Mesothelial cell of epicardium (in vitro differentiated cells): ENCODE measurements at regions not wholly inside any gene's neighbourhood (a gene's known extent, or its start where the extent isn't known, plus 50 kb on each side); places are given as distances from the start of the nearest gene placed in this dataset.

Source experiments
- DNase-seq, 2 experiments: peaks; one replicate each; pipeline ENCODE4 v3.0.0; 2021; ENCODE audit warnings: low spot score in 2 of 2; ENCODE audit not compliant: unreplicated experiment in 2 of 2
- H3K27ac Mint-ChIP-seq: 2 replicates; pipeline ENCODE4 v1.8.0; 2021; ENCODE audit warnings: mixed read lengths
- H3K27me3 Mint-ChIP-seq: 2 replicates; pipeline ENCODE4 v1.8.0; 2021; ENCODE audit warnings: low read depth, mixed read lengths
- H3K36me3 Mint-ChIP-seq: 2 replicates; pipeline ENCODE4 v1.8.0; 2021; ENCODE audit warnings: mixed read lengths
- H3K4me1 Mint-ChIP-seq: 2 replicates; pipeline ENCODE4 v1.8.0; 2021; ENCODE audit warnings: mixed read lengths
- H3K4me3 Mint-ChIP-seq: 2 replicates; pipeline ENCODE4 v1.8.0; 2021; ENCODE audit warnings: mild to moderate bottlenecking, moderate library complexity, mixed read lengths
- H3K9me3 Mint-ChIP-seq: 2 replicates; pipeline ENCODE4 v1.8.0; 2021; ENCODE audit warnings: mixed read lengths
- CTCF ChIP-seq: fragments of 200-600 bp; sonication (generic); IDR thresholded peaks from one replicate; pipeline ENCODE4 v1.5.0; 2021; ENCODE audit warnings: antibody characterized with exemption; ENCODE audit not compliant: unreplicated experiment

GRCh38 chr14:85042301-85042700, 487.6 kb upstream of the FLRT2 start:
- H3K4me1 Mint-ChIP-seq = peaks cover 29% of the 10 kb centered on the region
- H3K27me3 Mint-ChIP-seq = no peaks in the 10 kb centered on the region
- H3K9me3 Mint-ChIP-seq = peaks cover 15% of the 10 kb centered on the region
- no peak for DNase-seq
- TF ChIP-seq CTCF = no peak
- H3K4me3 Mint-ChIP-seq = no peak overlapping the region
- no peak overlapping the region for H3K27ac Mint-ChIP-seq
- H3K36me3 Mint-ChIP-seq = no peaks in the 10 kb centered on the region

DNA sequence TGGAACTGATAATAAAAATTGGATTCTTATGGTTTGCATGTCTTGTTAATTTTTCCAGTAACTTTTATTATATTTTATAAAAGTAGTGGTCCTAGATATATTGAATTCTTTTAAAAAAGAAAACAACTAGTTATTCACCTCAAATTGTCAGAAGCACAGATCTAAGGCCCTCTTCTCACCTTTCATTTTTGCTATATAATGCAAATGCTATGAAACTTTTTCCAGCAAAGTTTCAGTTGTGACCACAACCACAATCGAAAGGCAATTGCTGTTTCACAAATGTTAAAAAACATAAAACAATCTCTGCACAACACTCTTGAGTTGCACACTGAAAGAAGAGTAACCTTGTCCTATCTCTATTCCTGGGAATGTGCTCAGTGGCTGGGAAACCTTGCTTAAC, 479.8 kb upstream of the FLRT2 start:
- no peak for TF ChIP-seq CTCF
- Mint-ChIP-seq H3K36me3 (peaks cover 5% of the 10 kb centered on the region), H3K27me3 (no peaks in the 10 kb centered on the region), H3K4me3 (no peak overlapping the region), H3K9me3 (peaks cover 45% of the 10 kb centered on the region), H3K4me1 (no peaks in the 10 kb centered on the region), H3K27ac (no peak overlapping the region)
- no peak for DNase-seq

GRCh38 chr14:85052646-85053045, 477.3 kb upstream of the FLRT2 start:
- DNase-seq = no peak
- Mint-ChIP-seq H3K4me1 (peaks cover 6% of the 10 kb centered on the region), H3K36me3 (peaks cover 5% of the 10 kb centered on the region), H3K4me3 (no peak overlapping the region), H3K27ac (no peak overlapping the region), H3K9me3 (peaks cover 38% of the 10 kb centered on the region), H3K27me3 (no peaks in the 10 kb centered on the region)
- no peak for TF ChIP-seq CTCF

GRCh38 chr14:85054178-85054577, 475.8 kb upstream of the FLRT2 start:
- peaks cover 38% of the 10 kb centered on the region for H3K9me3 Mint-ChIP-seq
- H3K27ac Mint-ChIP-seq = no peak overlapping the region
- DNase-seq = no peak
- no peak overlapping the region for H3K4me3 Mint-ChIP-seq
- peaks cover 10% of the 10 kb centered on the region for H3K4me1 Mint-ChIP-seq
- TF ChIP-seq CTCF = no peak
- H3K27me3 Mint-ChIP-seq = no peaks in the 10 kb centered on the region
- H3K36me3 Mint-ChIP-seq = peaks cover 5% of the 10 kb centered on the region

DNA sequence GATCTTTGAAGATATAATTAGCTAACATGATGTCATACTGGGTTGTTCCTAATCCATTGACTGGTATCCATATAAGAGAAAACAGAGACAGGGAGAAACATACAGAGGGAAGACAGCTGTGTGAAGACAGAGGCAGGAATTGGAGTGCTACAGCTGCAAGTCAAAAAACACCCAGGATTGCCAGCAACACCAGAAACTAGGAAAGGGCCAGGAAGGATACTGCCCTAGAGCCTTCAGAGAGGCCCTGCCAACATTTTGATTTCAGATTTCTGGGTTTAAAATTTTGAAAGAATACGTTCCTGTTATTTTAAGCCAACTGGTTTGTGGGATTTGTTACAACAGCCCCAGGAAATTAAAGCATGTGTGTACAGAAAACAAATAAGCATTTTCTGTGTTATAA, 473.7 kb upstream of the FLRT2 start:
- no peak overlapping the region for H3K27ac Mint-ChIP-seq
- H3K4me1 Mint-ChIP-seq = peaks cover 10% of the 10 kb centered on the region
- TF ChIP-seq CTCF = no peak
- peaks cover 5% of the 10 kb centered on the region for H3K36me3 Mint-ChIP-seq
- H3K27me3 Mint-ChIP-seq = no peaks in the 10 kb centered on the region
- H3K9me3 Mint-ChIP-seq = peaks cover 38% of the 10 kb centered on the region
- no peak overlapping the region for H3K4me3 Mint-ChIP-seq
- no peak for DNase-seq

DNA sequence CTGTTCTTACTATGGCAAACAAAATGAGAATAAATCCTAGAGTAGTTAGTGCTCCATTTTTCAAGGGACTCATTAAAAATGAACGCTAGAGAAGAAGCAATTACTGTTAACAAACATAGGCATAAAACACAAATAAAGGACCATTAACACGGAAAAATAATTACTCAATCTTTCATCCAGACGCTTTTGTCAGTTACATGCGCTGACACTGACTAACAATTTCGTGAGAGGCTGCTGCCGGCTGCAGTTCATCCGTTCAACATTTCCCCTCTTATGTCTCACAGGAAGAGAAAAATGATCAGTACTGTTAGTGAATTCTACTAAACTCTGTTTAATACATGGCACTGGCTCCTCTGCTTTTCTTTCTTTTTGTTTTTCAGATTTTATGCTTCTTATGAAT, 472.7 kb upstream of the FLRT2 start:
- DNase-seq = no peak
- Mint-ChIP-seq H3K36me3 (peaks cover 5% of the 10 kb centered on the region), H3K4me3 (no peak overlapping the region), H3K9me3 (peaks cover 32% of the 10 kb centered on the region), H3K27ac (no peak overlapping the region), H3K27me3 (no peaks in the 10 kb centered on the region), H3K4me1 (peaks cover 10% of the 10 kb centered on the region)
- TF ChIP-seq CTCF = no peak
